ENCODE measurements at regions not wholly inside any gene's neighbourhood (a gene's known extent, or its start where the extent isn't known, plus 50 kb on each side); places are given as distances from the start of the nearest gene placed in this dataset.

DNA sequence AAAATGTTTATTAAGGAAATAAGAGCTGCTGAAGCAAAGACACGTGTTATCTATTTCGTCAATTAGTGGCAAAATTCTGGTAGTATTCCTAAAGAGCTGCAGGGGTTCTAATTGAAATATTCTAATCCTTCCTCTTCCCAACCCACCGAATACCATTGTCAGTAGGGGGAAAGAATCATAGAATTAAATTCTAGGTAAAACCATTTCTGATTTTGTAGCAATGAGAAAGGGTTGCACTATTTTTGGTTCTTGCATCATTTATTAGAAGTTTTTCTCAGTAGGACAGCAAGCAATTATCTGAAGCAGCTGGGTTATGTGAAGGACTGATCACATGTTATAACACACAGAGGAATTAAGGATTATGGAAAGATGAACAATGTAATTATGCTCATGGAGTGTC, 80.3 kb upstream of the SEMA6A start:
- ChIA-PET CTCF (no interaction called here), POLR2A (ENCODE audit: unreplicated experiment) (no interaction called here)
- BruUV-seq (replicated peaks): no TSS peak
- H3K27ac ChIP-seq: no peak overlapping the region
- H3K9me2 ChIP-seq (ENCODE audit: insufficient read depth): no peaks in the 10 kb centered on the region
- H3K79me2 ChIP-seq (ENCODE audit: low read depth): no peaks in the 10 kb centered on the region
- intact Hi-C loops (cut with micrococcal nuclease; ENCODE audit: unreplicated experiment): no loop called here
- no peak overlapping the region for H2AFZ ChIP-seq
- H4K20me1 ChIP-seq (ENCODE audit: insufficient read depth): no peaks in the 10 kb centered on the region
- H3K4me3 ChIP-seq: no peak overlapping the region
- H3F3A ChIP-seq (ENCODE audit: insufficient read depth, low read depth): no peaks in the 10 kb centered on the region
- H3K4me2 ChIP-seq: no peak overlapping the region
- H3K9me3 ChIP-seq (ENCODE audit: insufficient read depth, low read depth): no peaks in the 10 kb centered on the region
- no peak for DNase-seq
- TF ChIP-seq EZH2 (IDR thresholded peaks at IDR 0.05; ENCODE audit: low read depth): no peak
- TF ChIP-seq, protein P1, sequence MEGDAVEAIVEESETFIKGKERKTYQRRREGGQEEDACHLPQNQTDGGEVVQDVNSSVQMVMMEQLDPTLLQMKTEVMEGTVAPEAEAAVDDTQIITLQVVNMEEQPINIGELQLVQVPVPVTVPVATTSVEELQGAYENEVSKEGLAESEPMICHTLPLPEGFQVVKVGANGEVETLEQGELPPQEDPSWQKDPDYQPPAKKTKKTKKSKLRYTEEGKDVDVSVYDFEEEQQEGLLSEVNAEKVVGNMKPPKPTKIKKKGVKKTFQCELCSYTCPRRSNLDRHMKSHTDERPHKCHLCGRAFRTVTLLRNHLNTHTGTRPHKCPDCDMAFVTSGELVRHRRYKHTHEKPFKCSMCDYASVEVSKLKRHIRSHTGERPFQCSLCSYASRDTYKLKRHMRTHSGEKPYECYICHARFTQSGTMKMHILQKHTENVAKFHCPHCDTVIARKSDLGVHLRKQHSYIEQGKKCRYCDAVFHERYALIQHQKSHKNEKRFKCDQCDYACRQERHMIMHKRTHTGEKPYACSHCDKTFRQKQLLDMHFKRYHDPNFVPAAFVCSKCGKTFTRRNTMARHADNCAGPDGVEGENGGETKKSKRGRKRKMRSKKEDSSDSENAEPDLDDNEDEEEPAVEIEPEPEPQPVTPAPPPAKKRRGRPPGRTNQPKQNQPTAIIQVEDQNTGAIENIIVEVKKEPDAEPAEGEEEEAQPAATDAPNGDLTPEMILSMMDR (conservative IDR thresholded peaks at IDR 0.05): no peak
- no peaks in the 10 kb centered on the region for H3K4me1 ChIP-seq (replicated peaks; ENCODE audit: insufficient read depth)
- no peaks in the 10 kb centered on the region for H3K36me3 ChIP-seq (ENCODE audit: low read depth)
- H3K27me3 ChIP-seq (ENCODE audit: insufficient read depth, low read depth): peaks cover 32% of the 10 kb centered on the region

GRCh38 chr5:116652903-116653302, 78.3 kb upstream of the SEMA6A start:
- H2AFZ ChIP-seq: no peak overlapping the region
- no peak overlapping the region for H3K4me2 ChIP-seq
- no peaks in the 10 kb centered on the region for H3K79me2 ChIP-seq (ENCODE audit: low read depth)

GRCh38 chr5:116652196-116652729, 77.6 kb upstream of the SEMA6A start:
- Histone ChIP-seq H2AFZ (no peak overlapping the region), H3K4me3 (no peak overlapping the region), H3K4me1 (replicated peaks; ENCODE audit: insufficient read depth) (no peaks in the 10 kb centered on the region), H3K9me3 (ENCODE audit: insufficient read depth, low read depth) (no peaks in the 10 kb centered on the region), H3F3A (ENCODE audit: insufficient read depth, low read depth) (no peaks in the 10 kb centered on the region), H3K79me2 (ENCODE audit: low read depth) (no peaks in the 10 kb centered on the region), H3K36me3 (ENCODE audit: low read depth) (no peaks in the 10 kb centered on the region), H3K9me2 (ENCODE audit: insufficient read depth) (no peaks in the 10 kb centered on the region), H4K20me1 (ENCODE audit: insufficient read depth) (no peaks in the 10 kb centered on the region), H3K27ac (no peak overlapping the region), H3K4me2 (no peak overlapping the region), H3K27me3 (ENCODE audit: insufficient read depth, low read depth) (peaks cover 37% of the 10 kb centered on the region)
- intact Hi-C loops (cut with micrococcal nuclease; ENCODE audit: unreplicated experiment): no loop called here
- DNase-seq: no peak
- CTCF ChIA-PET: no interaction called here
- POLR2A ChIA-PET (ENCODE audit: unreplicated experiment): no interaction called here
- no TSS peak for BruUV-seq (replicated peaks)
- TF ChIP-seq EZH2 (IDR thresholded peaks at IDR 0.05; ENCODE audit: low read depth): no peak
- TF ChIP-seq, protein P1 (conservative IDR thresholded peaks at IDR 0.05): no peak

More at GRCh38 chr5:116652903-116653302, 78.3 kb upstream of the SEMA6A start:
- Histone ChIP-seq H3K36me3 (ENCODE audit: low read depth) (no peaks in the 10 kb centered on the region), H3F3A (ENCODE audit: insufficient read depth, low read depth) (no peaks in the 10 kb centered on the region), H3K9me2 (ENCODE audit: insufficient read depth) (no peaks in the 10 kb centered on the region), H3K4me1 (replicated peaks; ENCODE audit: insufficient read depth) (no peaks in the 10 kb centered on the region), H3K27ac (no peak overlapping the region), H3K9me3 (ENCODE audit: insufficient read depth, low read depth) (no peaks in the 10 kb centered on the region), H3K4me3 (no peak overlapping the region), H3K27me3 (ENCODE audit: insufficient read depth, low read depth) (peaks cover 36% of the 10 kb centered on the region), H4K20me1 (ENCODE audit: insufficient read depth) (no peaks in the 10 kb centered on the region)
- DNase-seq: no peak
- POLR2A ChIA-PET (ENCODE audit: unreplicated experiment): no interaction called here
- BruUV-seq (replicated peaks): no TSS peak
- TF ChIP-seq, protein P1 (conservative IDR thresholded peaks at IDR 0.05): no peak
- no peak for TF ChIP-seq EZH2 (IDR thresholded peaks at IDR 0.05; ENCODE audit: low read depth)
- CTCF ChIA-PET: no interaction called here
- intact Hi-C loops (cut with micrococcal nuclease; ENCODE audit: unreplicated experiment): no loop called here
